NCI-H2227 (cell line): ENCODE measurements at regions not wholly inside any gene's neighbourhood (a gene's known extent, or its start where the extent isn't known, plus 50 kb on each side); places are given as distances from the start of the nearest gene placed in this dataset.
"Not testable (repeated sequence)": the region's sequence is repeated elsewhere in the genome, so short reads cannot be mapped to it uniquely, and the experiment has no call there.

ENCODE experiments used
- DNase-seq: peaks from one replicate; lab custom pipeline; 2025; ENCODE audit not compliant: unreplicated experiment; lab: John Stamatoyannopoulos, UW

DNA sequence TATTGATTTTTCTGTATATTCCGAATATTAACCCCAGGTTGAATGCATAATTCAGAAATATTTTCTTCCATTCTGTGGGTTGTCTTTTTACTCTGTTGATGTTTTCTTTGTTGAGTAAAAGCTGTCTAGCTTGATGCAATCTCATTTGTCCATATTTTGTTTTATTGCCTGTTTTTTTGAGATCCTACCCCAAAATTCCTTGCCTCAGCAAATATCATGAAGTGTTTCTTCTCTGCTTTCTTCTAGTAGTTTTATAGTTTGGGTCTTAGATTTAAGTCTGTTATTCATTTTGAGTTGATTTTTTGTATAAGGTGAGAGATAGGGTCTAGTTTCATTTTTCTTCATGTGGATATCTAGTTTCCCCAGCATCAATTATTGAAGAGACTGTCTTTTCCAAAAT lies 467.9 kb upstream of the GCFC2 start:
- DNase-seq: no peak

DNA sequence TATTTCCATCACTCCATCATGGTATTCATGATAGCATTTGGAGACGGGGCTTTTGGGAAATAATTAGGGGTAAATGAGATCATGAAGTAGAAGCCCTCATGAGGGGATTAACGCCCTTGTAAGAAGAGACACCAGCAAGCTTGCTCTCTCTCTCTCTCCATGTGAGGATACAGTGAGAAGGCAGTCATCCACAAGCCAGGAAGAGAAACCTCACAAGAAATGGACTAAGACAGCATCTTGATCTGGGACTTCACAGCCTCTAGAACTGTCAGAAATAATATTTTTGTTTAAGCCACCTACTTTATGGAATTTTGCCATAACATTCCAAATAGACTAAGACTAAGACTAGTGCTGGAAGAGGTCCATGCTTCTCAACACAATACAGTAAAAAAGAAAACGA lies 464.6 kb upstream of the GCFC2 start:
- no peak for DNase-seq

DNA sequence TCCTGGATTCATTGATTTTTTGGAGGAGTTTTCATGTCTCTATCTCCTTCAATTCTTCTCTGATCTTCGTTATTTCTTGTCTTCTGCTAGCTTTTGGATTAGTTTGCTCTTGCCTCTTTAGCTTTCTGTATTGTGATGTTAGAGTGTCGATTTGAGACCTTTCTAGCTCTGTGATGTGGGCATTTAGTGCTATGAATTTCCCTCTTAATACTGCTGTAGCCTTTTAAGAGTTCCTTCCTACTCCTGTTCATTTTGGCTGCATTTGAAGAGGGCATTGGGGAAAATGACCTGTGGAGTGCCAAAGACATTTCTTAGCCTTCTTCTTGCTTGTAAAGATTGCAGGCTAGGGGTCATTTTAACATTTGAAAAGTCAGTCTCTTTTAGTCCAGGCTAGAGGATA lies 463.8 kb upstream of the GCFC2 start:
- DNase-seq: no peak

DNA sequence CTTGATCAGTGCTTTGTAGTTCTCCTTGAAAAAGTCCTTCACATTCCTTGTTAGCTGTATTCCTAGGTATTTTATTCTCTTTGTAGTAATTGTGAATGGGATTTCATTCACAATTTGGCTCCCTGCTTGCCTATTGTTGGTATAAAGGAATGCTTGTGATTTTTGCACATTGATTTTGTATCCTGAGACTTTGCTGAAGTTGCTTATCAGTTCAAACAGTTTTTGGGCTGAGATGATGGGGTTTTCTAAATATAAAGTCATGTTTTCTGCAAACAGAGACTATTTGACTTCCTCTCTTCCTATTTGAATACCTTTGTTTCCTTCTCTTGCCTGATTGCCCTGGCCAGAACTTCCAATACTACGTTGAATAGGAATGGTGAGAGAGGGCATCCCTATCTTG lies 462.5 kb upstream of the GCFC2 start:
- DNase-seq: not testable (repeated sequence)

DNA sequence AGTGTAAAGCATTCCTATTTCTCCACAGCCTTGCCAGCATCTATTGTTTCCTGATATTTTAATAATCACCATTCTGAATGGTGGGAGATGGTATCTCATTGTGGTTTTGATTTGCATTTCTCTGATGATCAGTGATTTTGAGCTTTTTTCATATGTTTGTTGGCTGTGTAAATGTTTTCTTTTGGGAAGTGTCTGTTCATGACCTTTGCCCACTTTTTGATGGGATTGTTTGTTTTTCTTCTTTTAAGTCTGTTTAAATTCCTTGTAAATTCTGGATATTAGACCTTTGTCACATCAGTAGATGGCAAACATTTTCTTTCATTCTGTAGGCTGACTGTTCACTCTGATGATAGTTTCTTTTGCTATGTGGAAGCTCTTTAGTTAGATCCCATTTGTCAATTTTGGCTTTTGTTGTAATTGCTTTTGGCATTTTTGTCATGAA lies 461.5 kb upstream of the GCFC2 start:
- not testable (repeated sequence) for DNase-seq

DNA sequence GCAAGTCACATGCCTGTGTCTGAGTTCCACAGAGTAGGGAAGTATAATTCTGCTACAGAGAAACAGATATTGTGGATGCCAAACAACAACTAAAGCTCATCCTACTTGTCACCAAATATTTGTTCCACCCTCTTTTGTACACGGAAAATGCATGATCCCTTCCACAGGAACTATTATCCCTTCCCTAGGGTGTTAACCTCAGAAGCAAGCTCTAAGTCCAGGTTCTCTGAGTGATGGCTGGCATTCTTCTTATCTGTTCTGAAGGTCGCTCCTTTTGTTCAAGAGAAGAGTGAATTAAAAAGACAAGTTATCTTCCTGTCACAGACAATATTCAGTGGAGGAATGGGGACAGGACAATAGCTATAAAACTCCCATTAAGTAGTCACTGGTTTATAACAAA lies 460.1 kb upstream of the GCFC2 start:
- no peak for DNase-seq

DNA sequence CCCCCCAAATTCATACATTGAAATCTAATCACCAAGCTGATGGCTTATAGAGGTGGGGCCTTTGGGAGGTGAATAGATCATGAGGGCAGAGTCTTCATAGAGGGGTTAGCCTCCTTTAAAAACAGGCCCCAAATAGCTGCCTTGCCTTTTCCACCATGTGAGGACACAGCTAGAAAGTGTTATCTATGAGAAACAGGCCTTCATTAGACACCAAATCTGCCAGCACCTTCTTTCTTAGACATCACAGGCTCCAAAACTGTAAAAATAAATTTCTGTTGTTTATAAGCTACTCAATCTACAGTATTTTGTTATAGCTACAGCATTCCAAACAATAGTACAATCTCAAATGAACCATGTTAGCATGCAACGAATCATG lies 459.3 kb upstream of the GCFC2 start:
- DNase-seq: no peak

DNA sequence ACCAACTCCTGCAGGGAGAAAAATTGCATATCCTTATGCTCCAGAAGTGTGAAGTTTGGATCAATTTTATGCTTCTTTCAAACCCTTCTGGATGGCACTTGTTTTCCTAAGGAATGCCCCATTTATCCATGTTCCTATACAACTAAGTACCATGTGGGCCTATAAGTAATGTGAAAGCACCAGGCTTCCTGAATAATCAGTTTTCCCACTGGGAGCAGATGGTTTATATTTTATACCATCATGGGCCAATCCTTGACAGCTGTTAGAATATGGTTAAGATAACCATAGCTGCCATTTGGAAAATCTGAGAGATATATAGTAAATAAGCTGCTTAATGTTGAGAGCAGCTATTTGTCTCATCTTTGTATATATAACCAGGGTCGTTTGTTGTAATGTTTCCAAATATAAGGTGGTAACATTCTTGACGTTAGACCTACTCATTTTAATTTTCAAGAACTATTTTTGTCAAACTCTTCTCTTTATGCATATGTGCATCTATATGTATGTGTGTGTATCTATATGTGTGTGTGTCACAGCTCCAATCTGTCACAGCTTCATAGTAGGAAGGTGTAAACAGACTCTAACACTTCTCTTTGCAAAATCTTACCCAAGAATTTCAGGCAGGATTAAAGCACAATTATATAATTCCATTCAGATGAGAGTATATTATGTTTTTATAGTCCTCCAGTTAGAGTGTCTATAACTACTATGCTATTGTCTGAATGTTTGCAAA lies 458.7 kb upstream of the GCFC2 start:
- DNase-seq: no peak

DNA sequence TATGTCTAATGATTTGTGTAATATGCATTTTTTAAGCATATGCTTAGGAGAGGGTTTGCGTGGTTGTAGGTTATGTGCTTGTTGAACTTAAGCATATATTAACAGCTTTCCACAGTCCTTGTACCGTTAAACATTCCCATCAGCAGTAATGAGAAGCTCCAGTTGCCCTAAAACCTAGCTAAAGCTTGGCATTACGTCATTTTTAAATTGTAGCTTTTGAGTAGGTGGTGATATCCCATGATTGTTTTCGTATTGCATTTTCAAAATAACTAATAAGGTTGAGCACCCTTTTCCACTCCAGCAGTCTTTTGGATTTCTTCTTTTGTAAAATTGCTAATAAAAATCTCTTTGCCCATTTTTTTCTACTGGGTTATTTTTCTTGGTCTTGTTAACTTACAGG lies 453.1 kb upstream of the GCFC2 start:
- DNase-seq: no peak

DNA sequence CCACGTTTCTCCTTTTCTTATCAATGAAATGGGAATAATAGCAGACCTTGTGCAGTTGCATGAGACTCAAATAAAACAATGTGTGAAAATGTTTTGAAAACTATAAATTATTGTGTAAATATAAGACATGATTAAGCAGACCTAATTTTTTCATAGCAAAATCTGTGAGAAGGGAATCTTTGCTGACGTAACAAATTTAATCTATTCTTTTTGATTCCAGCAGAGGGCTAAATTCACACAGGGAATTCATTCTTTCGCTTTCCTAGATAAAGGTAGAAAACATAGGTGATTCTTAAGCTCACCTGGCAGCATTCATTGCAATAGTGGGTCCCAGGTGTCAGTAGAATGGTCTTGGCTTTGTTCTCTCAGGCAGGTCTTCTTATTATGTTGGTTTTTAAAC lies 450.0 kb upstream of the GCFC2 start:
- no peak for DNase-seq

DNA sequence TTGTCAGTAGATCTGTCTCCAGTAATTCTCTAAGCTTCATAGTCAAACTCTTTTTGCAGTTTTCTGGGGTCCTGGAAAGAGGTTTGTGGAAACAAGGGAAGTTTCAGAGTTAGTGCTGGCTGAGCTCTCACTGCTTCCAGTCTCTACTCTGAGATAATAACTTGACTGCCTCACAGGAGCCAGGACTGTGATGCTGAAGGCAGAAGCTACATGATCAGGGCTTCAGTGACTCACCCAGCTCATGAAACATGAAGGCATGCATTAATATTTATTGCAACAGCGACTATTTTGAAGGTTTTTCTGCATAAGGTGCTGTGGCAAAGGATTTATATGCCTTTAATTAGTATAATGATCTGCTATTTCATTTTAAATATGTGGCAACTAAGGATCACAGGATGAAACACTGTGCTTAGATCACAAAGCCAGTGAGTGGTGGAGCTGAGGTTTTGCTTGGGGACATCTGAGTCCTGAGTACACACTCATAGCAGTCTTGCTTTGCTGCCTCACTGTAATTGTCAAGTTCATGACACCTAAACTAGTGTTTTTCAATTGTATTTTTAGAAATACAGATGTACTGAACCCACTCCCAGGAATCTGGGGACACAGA lies 448.4 kb upstream of the GCFC2 start:
- no peak for DNase-seq

DNA sequence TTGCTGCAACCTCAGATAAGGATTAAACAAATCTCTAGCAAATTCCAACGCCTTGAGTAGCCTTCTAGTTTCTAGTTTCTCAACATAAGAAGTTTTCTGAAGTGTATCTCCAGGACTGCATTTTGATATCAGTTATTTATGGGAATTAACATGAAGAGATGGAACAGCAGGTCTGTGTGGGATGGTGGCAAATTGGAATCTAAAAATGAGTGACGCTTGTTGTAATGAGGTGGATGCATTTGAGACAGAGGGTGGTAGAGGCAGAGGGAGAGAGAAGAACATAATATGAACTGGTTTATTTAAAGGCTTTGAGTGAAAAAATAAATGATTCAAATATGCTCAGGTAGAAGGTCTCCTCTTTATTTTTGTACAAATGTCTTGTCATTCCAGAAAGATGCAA lies 446.8 kb upstream of the GCFC2 start:
- no peak for DNase-seq

DNA sequence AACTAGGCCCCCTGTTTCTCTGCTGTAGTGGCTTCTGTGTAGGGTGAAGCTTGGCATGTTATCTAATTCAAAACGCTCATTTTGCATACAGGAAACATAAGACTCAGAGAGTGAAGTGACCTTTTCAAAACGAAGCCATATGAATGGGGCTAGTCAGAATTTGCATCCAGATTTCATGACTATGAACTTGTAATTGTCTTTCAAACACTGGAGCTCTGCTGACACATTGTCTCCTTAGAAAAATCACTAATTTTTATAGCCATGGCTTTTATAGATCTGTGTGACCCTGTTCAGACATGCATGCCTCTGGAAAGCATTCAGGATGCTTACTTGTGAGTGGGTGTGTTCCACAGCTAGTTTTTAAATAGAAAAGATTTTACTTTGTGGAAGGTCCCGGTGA lies 444.3 kb upstream of the GCFC2 start:
- no peak for DNase-seq

DNA sequence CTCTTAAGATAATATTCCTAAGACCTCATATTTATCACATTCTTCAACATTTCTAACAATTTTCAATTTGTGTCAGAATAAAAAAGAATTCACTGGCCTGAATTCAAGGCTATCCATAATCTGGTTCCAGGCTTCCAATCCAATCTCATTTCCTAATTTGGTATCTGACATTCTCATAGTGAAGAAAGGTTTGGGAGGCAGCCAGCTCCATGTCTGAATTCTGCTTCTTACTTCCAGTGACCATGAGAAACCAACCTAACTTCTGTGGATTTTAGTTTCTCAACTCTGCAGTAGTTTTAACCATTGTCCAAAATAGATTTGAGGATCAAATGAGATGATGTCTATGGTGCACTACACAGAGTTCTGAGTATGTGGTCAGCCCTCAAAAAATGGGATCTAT lies 439.1 kb upstream of the GCFC2 start:
- no peak for DNase-seq

DNA sequence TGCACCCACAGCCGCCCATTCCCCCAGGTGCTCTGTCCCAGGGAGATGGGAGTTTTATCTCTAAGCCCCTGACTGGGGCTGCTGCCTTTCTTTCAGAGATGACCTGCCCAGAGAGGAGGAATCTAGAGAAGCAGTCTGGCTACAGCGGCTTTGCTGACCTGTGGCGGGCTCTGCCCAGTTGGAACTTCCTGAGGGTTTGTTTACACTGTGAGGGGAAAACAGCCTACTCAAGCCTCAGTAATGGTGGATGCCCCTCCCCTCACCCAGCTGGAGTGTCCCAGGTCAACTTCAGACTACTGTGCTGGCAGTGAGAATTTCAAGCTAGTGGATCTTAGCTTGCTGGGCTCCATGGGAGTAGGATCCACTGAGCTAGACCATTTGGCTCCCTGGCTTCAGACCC lies 428.6 kb upstream of the GCFC2 start:
- DNase-seq: not testable (repeated sequence)

DNA sequence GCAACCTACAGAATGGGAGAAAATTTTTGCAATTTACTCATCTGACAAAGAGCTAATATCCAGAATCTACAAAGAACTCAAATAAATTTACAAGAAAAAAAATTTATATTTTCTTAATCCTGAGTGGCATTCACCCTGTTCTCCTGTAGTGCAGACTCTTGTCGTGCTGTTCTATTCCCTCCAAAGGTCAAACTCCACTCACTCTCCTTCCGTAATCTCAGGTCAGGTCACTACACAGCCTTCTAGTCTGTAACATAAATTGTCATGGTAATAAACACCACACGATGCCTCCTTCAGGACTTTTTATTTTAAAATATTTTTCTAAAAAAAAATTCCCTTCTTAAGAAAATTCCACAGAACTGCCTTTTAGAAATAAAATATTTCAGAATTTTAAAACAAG lies 417.9 kb upstream of the GCFC2 start:
- DNase-seq: no peak

DNA sequence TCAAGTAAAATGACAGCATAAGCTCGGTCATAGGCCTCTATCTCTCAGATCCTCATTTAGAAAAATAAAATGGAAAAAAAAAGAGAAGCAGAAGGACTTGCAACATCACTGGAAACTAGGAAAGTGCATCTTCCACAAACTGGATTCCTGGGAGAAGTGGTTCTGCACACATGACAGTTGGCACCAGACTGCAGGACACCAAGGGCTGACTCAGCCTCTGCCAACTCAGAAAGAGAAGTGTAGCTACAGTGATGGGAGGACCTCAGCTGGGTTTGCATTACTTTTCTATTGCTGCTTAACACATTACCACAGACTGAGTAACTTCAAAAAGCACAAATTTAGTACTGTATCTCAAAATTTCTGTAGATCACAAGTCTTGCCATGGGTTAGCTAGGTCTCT lies 409.5 kb upstream of the GCFC2 start:
- DNase-seq: no peak

DNA sequence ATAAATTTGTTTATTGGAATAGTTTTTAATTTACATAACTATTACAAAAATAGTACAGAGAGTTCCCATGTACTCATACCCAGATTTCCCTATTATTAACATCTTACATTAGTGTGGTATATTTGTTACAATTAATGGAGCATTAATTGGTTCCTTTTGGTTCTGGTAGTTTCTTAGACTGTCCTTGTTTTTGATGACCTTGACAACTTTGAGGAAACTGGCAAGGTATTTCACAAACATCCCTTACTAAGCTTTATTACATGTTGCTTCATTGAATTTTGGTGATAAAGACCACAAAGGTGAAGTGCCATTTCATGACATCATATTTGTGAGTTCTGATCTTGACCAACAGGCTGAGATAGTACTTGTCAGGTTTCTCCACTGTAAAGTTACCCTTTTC lies 379.0 kb upstream of the GCFC2 start:
- DNase-seq: no peak

DNA sequence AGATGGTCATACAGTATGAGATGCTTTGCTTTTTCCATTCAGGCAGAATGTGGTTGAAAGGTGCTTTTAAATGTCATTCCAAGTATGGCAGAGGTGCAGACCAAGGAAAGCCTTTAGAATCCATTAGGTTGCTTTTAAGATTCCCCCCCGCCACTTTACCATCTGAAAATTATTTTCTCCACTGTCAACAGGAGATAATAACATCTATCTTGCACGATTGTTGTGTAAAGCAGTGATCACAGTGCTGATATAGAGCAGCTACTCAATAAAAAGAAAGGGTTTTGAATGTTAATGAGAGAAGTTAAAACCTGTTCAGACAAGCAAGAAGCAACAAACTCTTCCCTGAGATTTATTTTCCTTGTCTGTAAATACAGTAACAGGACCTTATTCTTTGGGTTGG lies 372.5 kb upstream of the GCFC2 start:
- no peak for DNase-seq

DNA sequence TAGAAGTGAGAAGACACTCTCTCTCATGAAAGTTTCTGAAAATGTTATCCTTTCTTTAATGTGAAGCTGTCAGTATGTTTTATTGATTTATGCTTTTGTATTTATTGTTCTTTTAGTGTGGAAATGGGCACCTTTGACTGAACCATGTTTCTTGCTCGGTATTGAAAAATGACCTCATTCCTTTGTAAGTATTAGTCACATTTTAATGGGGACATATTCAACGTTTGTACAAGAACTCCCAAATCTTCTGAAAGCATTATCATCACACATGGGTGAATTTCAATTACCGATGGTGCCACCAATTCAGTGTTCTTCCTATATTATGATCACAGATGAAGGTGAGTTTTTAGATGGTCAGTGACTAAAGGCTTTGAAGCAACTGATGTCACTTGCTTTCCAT lies 371.8 kb upstream of the GCFC2 start:
- DNase-seq: no peak

DNA sequence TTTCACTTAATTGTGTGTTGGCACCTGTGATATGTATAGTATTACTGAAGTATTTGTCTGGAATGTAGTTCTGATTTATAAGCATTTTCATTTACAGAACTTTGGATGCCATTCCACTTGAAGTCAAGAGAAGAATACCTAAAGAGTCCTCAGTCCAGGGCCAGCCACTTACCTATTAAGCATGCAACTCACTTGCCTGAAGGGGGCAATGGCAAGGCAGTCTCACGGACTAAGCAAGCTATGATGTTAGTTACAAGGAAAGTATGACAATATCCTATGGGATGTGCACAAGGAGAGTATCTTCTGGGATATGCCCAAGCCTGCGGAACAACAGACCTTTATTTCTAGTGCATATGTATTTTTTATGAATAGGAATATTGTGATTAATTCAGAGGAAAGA lies 369.4 kb upstream of the GCFC2 start:
- DNase-seq: no peak

DNA sequence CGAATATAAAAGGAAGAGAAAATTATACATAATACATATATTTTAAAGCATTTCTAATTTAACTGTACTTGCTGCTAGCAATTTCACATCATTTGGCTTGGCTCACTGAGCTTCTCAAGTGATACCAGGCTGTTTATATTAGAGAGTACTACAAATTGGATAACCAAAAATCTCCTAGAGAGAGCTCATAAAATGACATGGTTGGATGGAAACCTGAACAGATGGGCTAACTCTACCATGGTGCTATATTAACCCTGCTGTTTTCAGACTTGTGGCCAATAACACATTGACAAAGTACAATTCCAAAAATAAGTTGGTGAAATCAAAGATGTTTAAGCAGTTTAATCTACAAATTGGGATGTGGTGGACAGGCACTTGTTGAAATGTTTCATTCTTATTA lies 364.4 kb upstream of the GCFC2 start:
- DNase-seq: no peak

DNA sequence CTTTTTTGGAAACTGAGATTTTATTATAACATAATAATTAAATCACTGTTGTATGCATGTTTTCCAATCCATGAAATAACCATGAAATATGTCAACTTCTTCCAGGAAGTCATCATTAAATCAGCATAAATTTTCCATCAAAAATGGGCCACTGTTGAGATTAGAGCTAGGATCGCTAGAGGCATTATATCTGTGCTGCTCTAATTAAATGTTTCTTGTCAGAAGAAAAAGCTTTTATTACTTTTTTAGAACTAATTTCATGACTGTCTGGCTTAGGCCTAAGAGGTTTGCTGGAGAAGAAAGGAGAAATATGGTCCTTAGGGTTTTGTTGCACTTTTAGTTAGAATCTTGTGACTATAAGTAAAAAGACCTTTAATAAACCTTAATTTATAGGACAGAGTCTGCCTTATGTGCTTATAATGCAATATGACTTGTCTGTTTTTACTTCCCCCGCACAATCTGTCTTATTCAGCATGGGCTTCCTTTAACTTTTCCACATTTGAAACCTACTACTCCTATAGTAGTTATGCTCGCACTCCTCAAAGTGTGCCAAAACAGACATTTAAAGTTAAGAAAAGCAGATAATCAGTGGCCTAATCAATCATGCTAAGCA lies 363.4 kb upstream of the GCFC2 start:
- no peak for DNase-seq
